PC-9 (cell line): ENCODE measurements at regions not wholly inside any gene's neighbourhood (a gene's known extent, or its start where the extent isn't known, plus 50 kb on each side); places are given as distances from the start of the nearest gene placed in this dataset.

Source experiments
- BruUV-seq: library from RNA; stranded (reverse); fragments of 400-500 nt; replicated peaks from 2 replicates; lab custom pipeline; 2021; lab: Mats Ljungman, UMichigan
- CTCF ChIA-PET: fragments of 300-600 bp; sonication (Branson Sonifier 250); formaldehyde crosslinking; loops from one replicate; lab custom pipeline; 2022; ENCODE audit warnings: antibody characterized with exemption; lab: Charles Lee
- POLR2A ChIA-PET: fragments of 300-600 bp; sonication (Branson Sonifier 250); formaldehyde crosslinking; loops from one replicate; lab custom pipeline; 2022; ENCODE audit warnings: antibody characterized with exemption; ENCODE audit not compliant: unreplicated experiment; lab: Charles Lee
- DNase-seq, 2 experiments: peaks; one replicate each; pipeline versions ENCODE4 v3.0.0 to v3.0.0-alpha.2; 2015 to 2022; ENCODE audit warnings: mixed read lengths in 1 of 2
- H2AFZ ChIP-seq: fragments of 200-600 bp; sonication (generic); 2 replicates; pipeline ENCODE4 v1.8.1; 2017; ENCODE audit warnings: antibody characterized with exemption
- H3F3A ChIP-seq: fragments of 200-600 bp; sonication (generic); 2 replicates; pipeline ENCODE4 v1.8.1; 2017; ENCODE audit warnings: antibody characterized with exemption, mild to moderate bottlenecking, low read depth; ENCODE audit not compliant: insufficient read depth
- H3K27ac ChIP-seq: fragments of 200-600 bp; sonication (generic); 2 replicates; pipeline ENCODE4 v1.6.1; 2016; ENCODE audit warnings: mixed run types
- H3K27me3 ChIP-seq: fragments of 200-600 bp; sonication (generic); 2 replicates; pipeline ENCODE4 v1.6.1; 2016; ENCODE audit warnings: low read depth, mixed run types; ENCODE audit not compliant: insufficient read depth
- H3K36me3 ChIP-seq: fragments of 200-600 bp; sonication (generic); 2 replicates; pipeline ENCODE4 v1.6.1; 2016; ENCODE audit warnings: low read depth, mixed run types
- H3K4me1 ChIP-seq: fragments of 200-600 bp; sonication (generic); replicated peaks from 2 replicates; pipeline ENCODE4 v1.6.1; 2016; ENCODE audit warnings: mixed run types; ENCODE audit not compliant: insufficient read depth
- H3K4me2 ChIP-seq: fragments of 200-600 bp; sonication (generic); 2 replicates; pipeline ENCODE4 v1.6.1; 2017; ENCODE audit warnings: mixed run types
- H3K4me3 ChIP-seq: fragments of 200-600 bp; sonication (generic); 2 replicates; pipeline ENCODE4 v1.6.1; 2016; ENCODE audit warnings: mixed run types
- H3K79me2 ChIP-seq: fragments of 200-600 bp; sonication (generic); 2 replicates; pipeline ENCODE4 v1.6.1; 2017; ENCODE audit warnings: low read depth, mixed run types
- H3K9me2 ChIP-seq: fragments of 200-600 bp; sonication (generic); 2 replicates; pipeline ENCODE4 v1.8.1; 2017; ENCODE audit warnings: mild to moderate bottlenecking; ENCODE audit not compliant: insufficient read depth
- H3K9me3 ChIP-seq: fragments of 200-600 bp; sonication (generic); 2 replicates; pipeline ENCODE4 v1.8.1; 2016; ENCODE audit warnings: low read depth; ENCODE audit not compliant: insufficient read depth
- H4K20me1 ChIP-seq: fragments of 200-600 bp; sonication (generic); 2 replicates; pipeline ENCODE4 v1.8.1; 2017; ENCODE audit not compliant: insufficient read depth
- EZH2 ChIP-seq: fragments of 200-600 bp; sonication (generic); IDR thresholded peaks from 2 replicates; pipeline ENCODE4 v1.8.0; 2017; ENCODE audit warnings: antibody characterized with exemption, low read depth
- intact Hi-C: fragments of 100-400 bp; cut with micrococcal nuclease; formaldehyde crosslinking; loops from one replicate; pipeline ENCODE4 v1.10.0; 2022; ENCODE audit not compliant: unreplicated experiment
- TF ChIP-seq, protein P1 (sequence below): fragments of 200-600 bp; sonication (generic); conservative IDR thresholded peaks from 2 replicates; pipeline ENCODE4 v1.6.1; 2017; ENCODE audit warnings: mixed run types, antibody characterized with exemption, mild to moderate bottlenecking, moderate library complexity

- Histone ChIP-seq H3K27me3 (no peaks in the 10 kb centered on the region), H3K9me2 (no peaks in the 10 kb centered on the region), H3F3A (no peaks in the 10 kb centered on the region), H3K27ac (no peak overlapping the region), H3K9me3 (no peaks in the 10 kb centered on the region), H3K36me3 (no peaks in the 10 kb centered on the region), H3K79me2 (no peaks in the 10 kb centered on the region), H3K4me3 (no peak overlapping the region), H2AFZ (no peak overlapping the region), H3K4me2 (no peak overlapping the region), H3K4me1 (0 out of 2 replicates have a peak, but pooled peaks cover 5% of the 10 kb centered on the region), H4K20me1 (no peaks in the 10 kb centered on the region)
- no peak for DNase-seq
- CTCF ChIA-PET = no interaction called here
- BruUV-seq = no TSS peak
- POLR2A ChIA-PET = interaction anchor here (0.6 kb wide), 1 partner anchor 693 kb away, joined by 4 read pairs; no protein-coding TSS in a partner anchor
- intact Hi-C loops = no loop called here
- TF ChIP-seq, protein P1, sequence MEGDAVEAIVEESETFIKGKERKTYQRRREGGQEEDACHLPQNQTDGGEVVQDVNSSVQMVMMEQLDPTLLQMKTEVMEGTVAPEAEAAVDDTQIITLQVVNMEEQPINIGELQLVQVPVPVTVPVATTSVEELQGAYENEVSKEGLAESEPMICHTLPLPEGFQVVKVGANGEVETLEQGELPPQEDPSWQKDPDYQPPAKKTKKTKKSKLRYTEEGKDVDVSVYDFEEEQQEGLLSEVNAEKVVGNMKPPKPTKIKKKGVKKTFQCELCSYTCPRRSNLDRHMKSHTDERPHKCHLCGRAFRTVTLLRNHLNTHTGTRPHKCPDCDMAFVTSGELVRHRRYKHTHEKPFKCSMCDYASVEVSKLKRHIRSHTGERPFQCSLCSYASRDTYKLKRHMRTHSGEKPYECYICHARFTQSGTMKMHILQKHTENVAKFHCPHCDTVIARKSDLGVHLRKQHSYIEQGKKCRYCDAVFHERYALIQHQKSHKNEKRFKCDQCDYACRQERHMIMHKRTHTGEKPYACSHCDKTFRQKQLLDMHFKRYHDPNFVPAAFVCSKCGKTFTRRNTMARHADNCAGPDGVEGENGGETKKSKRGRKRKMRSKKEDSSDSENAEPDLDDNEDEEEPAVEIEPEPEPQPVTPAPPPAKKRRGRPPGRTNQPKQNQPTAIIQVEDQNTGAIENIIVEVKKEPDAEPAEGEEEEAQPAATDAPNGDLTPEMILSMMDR = no peak
- TF ChIP-seq EZH2 = no peak
Observed at GRCh38 chr11:109302591-109303334, 119.2 kb upstream of the C11orf87 start.

DNA sequence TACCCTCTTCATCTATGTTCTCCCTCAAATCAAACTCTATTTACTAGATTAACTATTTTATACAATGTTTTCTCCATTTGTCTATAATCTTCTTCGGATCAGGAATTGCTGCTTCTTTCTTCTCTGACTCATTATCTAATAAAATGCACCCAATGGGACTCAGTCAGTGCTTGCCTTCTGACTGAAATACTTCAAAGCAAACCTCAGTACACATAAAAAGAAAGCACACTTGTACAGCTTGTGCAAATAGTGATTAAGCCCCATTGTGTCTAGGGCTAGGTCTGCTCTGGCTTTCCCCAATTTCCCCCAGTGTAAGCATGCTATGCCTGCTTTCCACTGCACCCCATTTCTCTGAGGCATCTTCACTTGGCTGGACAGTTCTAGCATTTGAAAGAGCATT is 118.6 kb upstream of the C11orf87 start:
- Histone ChIP-seq H3K79me2 (no peaks in the 10 kb centered on the region), H3K27me3 (no peaks in the 10 kb centered on the region), H3K4me3 (no peak overlapping the region), H4K20me1 (no peaks in the 10 kb centered on the region), H3K9me3 (no peaks in the 10 kb centered on the region), H3K4me1 (0 out of 2 replicates have a peak, but pooled peaks cover 5% of the 10 kb centered on the region), H3K9me2 (no peaks in the 10 kb centered on the region), H2AFZ (no peak overlapping the region), H3F3A (no peaks in the 10 kb centered on the region), H3K36me3 (no peaks in the 10 kb centered on the region), H3K27ac (no peak overlapping the region), H3K4me2 (no peak overlapping the region)
- no peak for TF ChIP-seq EZH2
- TF ChIP-seq, protein P1 = no peak
- intact Hi-C loops = no loop called here
- POLR2A ChIA-PET = no interaction called here
- BruUV-seq = no TSS peak
- CTCF ChIA-PET = no interaction called here
- no peak for DNase-seq

DNA sequence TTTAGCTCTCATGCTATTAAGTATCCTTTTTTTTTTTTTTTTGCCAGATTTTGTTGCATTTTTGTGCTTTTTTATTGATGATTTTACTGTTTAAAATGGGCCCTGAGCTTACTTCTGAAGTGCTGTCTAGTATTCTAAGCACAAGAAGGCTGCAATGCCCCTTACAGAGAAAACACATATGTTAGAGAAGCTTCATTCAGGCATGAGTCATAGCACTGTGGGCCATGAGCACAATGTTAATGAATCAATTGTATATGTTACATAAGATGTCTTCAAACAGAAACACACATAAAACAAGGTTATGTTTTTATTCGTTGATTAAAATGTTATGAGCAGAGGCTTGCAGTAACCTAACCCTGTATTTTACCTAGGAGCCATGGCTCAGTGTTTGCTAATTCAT is 117.8 kb upstream of the C11orf87 start:
- no peaks in the 10 kb centered on the region for H3K27me3 ChIP-seq
- H3K9me2 ChIP-seq = no peaks in the 10 kb centered on the region
- H4K20me1 ChIP-seq = no peaks in the 10 kb centered on the region
- H3K4me2 ChIP-seq = no peak overlapping the region
- TF ChIP-seq, protein P1 = no peak
- TF ChIP-seq EZH2 = no peak
- no peaks in the 10 kb centered on the region for H3F3A ChIP-seq
- H3K36me3 ChIP-seq = no peaks in the 10 kb centered on the region
- no peak overlapping the region for H3K27ac ChIP-seq
- H3K9me3 ChIP-seq = no peaks in the 10 kb centered on the region
- DNase-seq = no peak
- intact Hi-C loops = no loop called here
- no peaks in the 10 kb centered on the region for H3K79me2 ChIP-seq
- no peak overlapping the region for H3K4me3 ChIP-seq
- ChIA-PET CTCF (no interaction called here), POLR2A (no interaction called here)
- no peak overlapping the region for H2AFZ ChIP-seq
- BruUV-seq = no TSS peak
- H3K4me1 ChIP-seq = 0 out of 2 replicates have a peak, but pooled peaks cover 5% of the 10 kb centered on the region
